DND-41 (cell line): ENCODE measurements at regions not wholly inside any gene's neighbourhood (a gene's known extent, or its start where the extent isn't known, plus 50 kb on each side); places are given as distances from the start of the nearest gene placed in this dataset.

Source experiments
- ATAC-seq: fragments of 200-7000 bp; cut with Tn5 transposase; 3 replicates; pipeline ENCODE4 v1.9.1; 2021; ENCODE audit warnings: low read depth; ENCODE audit not compliant: insufficient read depth
- DNase-seq: peaks from one replicate; pipeline ENCODE4 v3.0.0-alpha.2; 2020
- H2AFZ ChIP-seq: 2 replicates; pipeline ENCODE4 v1.6.0; 2012; ENCODE audit warnings: low read depth, low read length
- H3K27ac ChIP-seq: 2 replicates; pipeline ENCODE4 v1.5.1; 2012; ENCODE audit warnings: low read length, inconsistent platforms
- H3K27me3 ChIP-seq: fragments of 200-600 bp; sonication (generic); 2 replicates; pipeline ENCODE4 v1.6.0; 2012; ENCODE audit warnings: low read length, mild to moderate bottlenecking, inconsistent platforms; ENCODE audit not compliant: insufficient read depth, poor library complexity
- H3K36me3 ChIP-seq: 2 replicates; pipeline ENCODE4 v1.5.1; 2012; ENCODE audit warnings: low read length, inconsistent platforms; ENCODE audit not compliant: insufficient read depth
- H3K4me1 ChIP-seq: 2 replicates; pipeline ENCODE4 v1.5.1; 2012; ENCODE audit warnings: mild to moderate bottlenecking, low read length; ENCODE audit not compliant: insufficient read depth
- H3K4me2 ChIP-seq: 2 replicates; pipeline ENCODE4 v1.6.0; 2012; ENCODE audit warnings: mild to moderate bottlenecking, moderate library complexity, low read length, inconsistent platforms; ENCODE audit not compliant: insufficient read depth
- H3K4me3 ChIP-seq, 2 experiments: fragments of 200-600 bp in 1 of 2; shearing (Covaris generic) in 1 of 2; 2 replicates each; pipeline ENCODE4 v1.5.1; 2012 to 2016; ENCODE audit warnings: inconsistent platforms in 2 of 2, low read length in 2 of 2, mild to moderate bottlenecking in 2 of 2, low read depth in 1 of 2, moderate library complexity in 1 of 2
- H3K79me2 ChIP-seq: 2 replicates; pipeline ENCODE4 v1.6.0; 2012; ENCODE audit warnings: low read length, inconsistent platforms; ENCODE audit not compliant: insufficient read depth
- H3K9ac ChIP-seq: 2 replicates; pipeline ENCODE4 v1.6.0; 2012; ENCODE audit warnings: low read depth, mild to moderate bottlenecking, inconsistent platforms, low read length, moderate library complexity
- H3K9me3 ChIP-seq: 2 replicates; pipeline ENCODE4 v1.5.1; 2012; ENCODE audit warnings: low read length, moderate library complexity, mild to moderate bottlenecking, inconsistent platforms; ENCODE audit not compliant: insufficient read depth, severe bottlenecking
- H4K20me1 ChIP-seq: 2 replicates; pipeline ENCODE4 v1.6.0; 2012; ENCODE audit warnings: low read length; ENCODE audit not compliant: insufficient read depth
- CTCF ChIP-seq: IDR thresholded peaks from 2 replicates; pipeline ENCODE4 v1.5.1; 2012; ENCODE audit warnings: borderline replicate concordance, low read length, moderate library complexity, mild to moderate bottlenecking; ENCODE audit not compliant: poor library complexity, severe bottlenecking; ENCODE audit errors: extremely low read depth
- EZH2 ChIP-seq: IDR thresholded peaks from 3 replicates; pipeline ENCODE4 v1.6.1; 2012; ENCODE audit warnings: borderline replicate concordance, low read depth, mild to moderate bottlenecking, moderate library complexity, low read length, inconsistent platforms; ENCODE audit not compliant: severe bottlenecking

- DNase-seq: no peak
- H3K4me1 ChIP-seq: peaks cover 15% of the 10 kb centered on the region
- H3K27ac ChIP-seq: no peak overlapping the region
- H3K79me2 ChIP-seq: no peaks in the 10 kb centered on the region
- H2AFZ ChIP-seq: no peak overlapping the region
- no peaks in the 10 kb centered on the region for H3K9me3 ChIP-seq
- no peak overlapping the region for H3K4me3 ChIP-seq
- ATAC-seq: no peak
- H3K36me3 ChIP-seq: no peaks in the 10 kb centered on the region
- TF ChIP-seq CTCF: no peak
- TF ChIP-seq EZH2: no peak
- H3K9ac ChIP-seq: no peak overlapping the region
- H3K4me2 ChIP-seq: no peak overlapping the region
- H3K27me3 ChIP-seq: no peaks in the 10 kb centered on the region
- no peaks in the 10 kb centered on the region for H4K20me1 ChIP-seq
Measured at GRCh38 chr13:51524312-51524711, 60.0 kb upstream of the WDFY2 start.

GRCh38 chr13:51524829-51525566, 59.3 kb upstream of the WDFY2 start:
- H3K9me3 ChIP-seq: no peaks in the 10 kb centered on the region
- H3K79me2 ChIP-seq: no peaks in the 10 kb centered on the region
- no peak overlapping the region for H3K27ac ChIP-seq
- no peaks in the 10 kb centered on the region for H4K20me1 ChIP-seq
- no peak overlapping the region for H2AFZ ChIP-seq
- ATAC-seq: no peak
- no peaks in the 10 kb centered on the region for H3K36me3 ChIP-seq
- no peak for DNase-seq
- H3K27me3 ChIP-seq: no peaks in the 10 kb centered on the region
- H3K4me3 ChIP-seq: no peak overlapping the region
- no peak for TF ChIP-seq CTCF
- TF ChIP-seq EZH2: no peak
- no peak overlapping the region for H3K4me2 ChIP-seq
- no peak overlapping the region for H3K9ac ChIP-seq
- peaks cover 15% of the 10 kb centered on the region for H3K4me1 ChIP-seq

GRCh38 chr13:51525567-51526167, 58.6 kb upstream of the WDFY2 start:
- H3K4me3 ChIP-seq: no peak overlapping the region
- no peak for TF ChIP-seq EZH2
- no peak for TF ChIP-seq CTCF
- DNase-seq: no peak
- H3K9me3 ChIP-seq: no peaks in the 10 kb centered on the region
- H3K4me1 ChIP-seq: peaks cover 15% of the 10 kb centered on the region
- no peak overlapping the region for H3K4me2 ChIP-seq
- H3K9ac ChIP-seq: no peak overlapping the region
- no peak for ATAC-seq
- no peaks in the 10 kb centered on the region for H3K36me3 ChIP-seq
- no peak overlapping the region for H2AFZ ChIP-seq
- H3K27me3 ChIP-seq: no peaks in the 10 kb centered on the region
- no peaks in the 10 kb centered on the region for H4K20me1 ChIP-seq
- no peak overlapping the region for H3K27ac ChIP-seq
- H3K79me2 ChIP-seq: no peaks in the 10 kb centered on the region
